ENCODE measurements at regions not wholly inside any gene's neighbourhood (a gene's known extent, or its start where the extent isn't known, plus 50 kb on each side); places are given as distances from the start of the nearest gene placed in this dataset.
"Not testable (repeated sequence)": the region's sequence is repeated elsewhere in the genome, so short reads cannot be mapped to it uniquely, and the experiment has no call there.

GRCh38 chr11:71721840-71722239 is 111.2 kb upstream of the DEFB108B start:
- not testable (repeated sequence) for H3K4me3 ChIP-seq (ENCODE audit: low read length); H3K36me3 ChIP-seq (ENCODE audit: control insufficient read depth, insufficient read depth, low read length); H3K27me3 ChIP-seq (ENCODE audit: control insufficient read depth, insufficient read depth, low read length); DNase-seq; H3K9me3 ChIP-seq (ENCODE audit: control insufficient read depth, low read depth, low read length); H3K4me1 ChIP-seq (ENCODE audit: control insufficient read depth, insufficient read depth, low read length); H3K27ac ChIP-seq (ENCODE audit: low read length)
- WGBS (ENCODE audit: insufficient coverage, low lambda C conversion rate), result no CpG with 5 or more reads among the region's 11 CpGs

- H3K27ac ChIP-seq (ENCODE audit: low read length); H3K36me3 ChIP-seq (ENCODE audit: control insufficient read depth, insufficient read depth, low read length); H3K4me1 ChIP-seq (ENCODE audit: control insufficient read depth, insufficient read depth, low read length); H3K9me3 ChIP-seq (ENCODE audit: control insufficient read depth, low read depth, low read length); H3K4me3 ChIP-seq (ENCODE audit: low read length); H3K27me3 ChIP-seq (ENCODE audit: control insufficient read depth, insufficient read depth, low read length): not testable (repeated sequence)
- peak in 1 of 2 donors; percentile 38 for DNase-seq
- WGBS (ENCODE audit: insufficient coverage, low lambda C conversion rate), result no CpG with 5 or more reads among the region's 5 CpGs
These were observed 109.0 kb upstream of the DEFB108B start for GRCh38 chr11:71723991-71724390.

- not testable (repeated sequence) for H3K4me3 ChIP-seq (ENCODE audit: low read length); H3K36me3 ChIP-seq (ENCODE audit: control insufficient read depth, insufficient read depth, low read length); DNase-seq; H3K4me1 ChIP-seq (ENCODE audit: control insufficient read depth, insufficient read depth, low read length); H3K9me3 ChIP-seq (ENCODE audit: control insufficient read depth, low read depth, low read length); H3K27me3 ChIP-seq (ENCODE audit: control insufficient read depth, insufficient read depth, low read length); H3K27ac ChIP-seq (ENCODE audit: low read length)
- no CpG with 5 or more reads among the region's 8 CpGs for WGBS (ENCODE audit: insufficient coverage, low lambda C conversion rate)
These were observed 102.3 kb upstream of the DEFB108B start for GRCh38 chr11:71730748-71731147.

- no CpG with 5 or more reads among the region's 3 CpGs for WGBS (ENCODE audit: insufficient coverage, low lambda C conversion rate)
- not testable (repeated sequence) for H3K27ac ChIP-seq (ENCODE audit: low read length); H3K4me3 ChIP-seq (ENCODE audit: low read length); H3K27me3 ChIP-seq (ENCODE audit: control insufficient read depth, insufficient read depth, low read length); H3K36me3 ChIP-seq (ENCODE audit: control insufficient read depth, insufficient read depth, low read length); H3K4me1 ChIP-seq (ENCODE audit: control insufficient read depth, insufficient read depth, low read length); H3K9me3 ChIP-seq (ENCODE audit: control insufficient read depth, low read depth, low read length)
- peak in 1 of 2 donors; percentile 13 for DNase-seq
These were observed 98.6 kb upstream of the DEFB108B start for GRCh38 chr11:71734368-71734767.

- not testable (repeated sequence) for H3K27ac ChIP-seq (ENCODE audit: low read length); H3K4me3 ChIP-seq (ENCODE audit: low read length); H3K4me1 ChIP-seq (ENCODE audit: control insufficient read depth, insufficient read depth, low read length); H3K27me3 ChIP-seq (ENCODE audit: control insufficient read depth, insufficient read depth, low read length); H3K36me3 ChIP-seq (ENCODE audit: control insufficient read depth, insufficient read depth, low read length); DNase-seq; H3K9me3 ChIP-seq (ENCODE audit: control insufficient read depth, low read depth, low read length)
- 83% methylated on average over 1 of the region's 4 CpGs for WGBS (ENCODE audit: insufficient coverage, low lambda C conversion rate)
These were observed 94.7 kb upstream of the DEFB108B start for GRCh38 chr11:71738317-71738716.

GRCh38 chr11:71743385-71743784 is 89.6 kb upstream of the DEFB108B start:
- no CpG with 5 or more reads among the region's 11 CpGs for WGBS (ENCODE audit: insufficient coverage, low lambda C conversion rate)
- DNase-seq; H3K27me3 ChIP-seq (ENCODE audit: control insufficient read depth, insufficient read depth, low read length): not testable (repeated sequence)

GRCh38 chr11:71745656-71746055 is 87.3 kb upstream of the DEFB108B start:
- H3K4me3 ChIP-seq (ENCODE audit: low read length); H3K9me3 ChIP-seq (ENCODE audit: control insufficient read depth, low read depth, low read length); H3K36me3 ChIP-seq (ENCODE audit: control insufficient read depth, insufficient read depth, low read length); DNase-seq; H3K27ac ChIP-seq (ENCODE audit: low read length); H3K27me3 ChIP-seq (ENCODE audit: control insufficient read depth, insufficient read depth, low read length): not testable (repeated sequence)
- peaks cover 14% of the 10 kb centered on the region for H3K4me1 ChIP-seq (ENCODE audit: control insufficient read depth, insufficient read depth, low read length)
- WGBS (ENCODE audit: insufficient coverage, low lambda C conversion rate), result no CpG with 5 or more reads among the region's 11 CpGs

More at GRCh38 chr11:71743385-71743784, 89.6 kb upstream of the DEFB108B start:
- not testable (repeated sequence) for H3K27ac ChIP-seq (ENCODE audit: low read length); H3K4me3 ChIP-seq (ENCODE audit: low read length); H3K36me3 ChIP-seq (ENCODE audit: control insufficient read depth, insufficient read depth, low read length); H3K4me1 ChIP-seq (ENCODE audit: control insufficient read depth, insufficient read depth, low read length); H3K9me3 ChIP-seq (ENCODE audit: control insufficient read depth, low read depth, low read length)

- no CpG with 5 or more reads among the region's 5 CpGs for WGBS (ENCODE audit: insufficient coverage, low lambda C conversion rate)
- H3K9me3 ChIP-seq (ENCODE audit: control insufficient read depth, low read depth, low read length); H3K27ac ChIP-seq (ENCODE audit: low read length); H3K4me3 ChIP-seq (ENCODE audit: low read length); H3K36me3 ChIP-seq (ENCODE audit: control insufficient read depth, insufficient read depth, low read length); DNase-seq; H3K27me3 ChIP-seq (ENCODE audit: control insufficient read depth, insufficient read depth, low read length): not testable (repeated sequence)
- peaks cover 14% of the 10 kb centered on the region for H3K4me1 ChIP-seq (ENCODE audit: control insufficient read depth, insufficient read depth, low read length)
These were observed 86.7 kb upstream of the DEFB108B start for GRCh38 chr11:71746263-71746662.

- H3K9me3 ChIP-seq (ENCODE audit: control insufficient read depth, low read depth, low read length); H3K36me3 ChIP-seq (ENCODE audit: control insufficient read depth, insufficient read depth, low read length); H3K4me3 ChIP-seq (ENCODE audit: low read length); H3K27me3 ChIP-seq (ENCODE audit: control insufficient read depth, insufficient read depth, low read length): not testable (repeated sequence)
- Histone ChIP-seq H3K27ac (ENCODE audit: low read length) (peak overlapping the region; percentile 59), H3K4me1 (ENCODE audit: control insufficient read depth, insufficient read depth, low read length) (peaks cover 14% of the 10 kb centered on the region)
- no CpG with 5 or more reads among the region's 14 CpGs for WGBS (ENCODE audit: insufficient coverage, low lambda C conversion rate)
- DNase-seq, result peak in 1 of 2 donors; percentile 43
These were observed 83.9 kb upstream of the DEFB108B start for GRCh38 chr11:71748965-71749620.

GRCh38 chr11:71750908-71751307 is 82.1 kb upstream of the DEFB108B start:
- H3K27ac ChIP-seq (ENCODE audit: low read length); H3K4me3 ChIP-seq (ENCODE audit: low read length); H3K36me3 ChIP-seq (ENCODE audit: control insufficient read depth, insufficient read depth, low read length); H3K27me3 ChIP-seq (ENCODE audit: control insufficient read depth, insufficient read depth, low read length); DNase-seq; H3K9me3 ChIP-seq (ENCODE audit: control insufficient read depth, low read depth, low read length): not testable (repeated sequence)
- peaks cover 14% of the 10 kb centered on the region for H3K4me1 ChIP-seq (ENCODE audit: control insufficient read depth, insufficient read depth, low read length)
- no CpG with 5 or more reads among the region's 11 CpGs for WGBS (ENCODE audit: insufficient coverage, low lambda C conversion rate)

- H3K27ac ChIP-seq (ENCODE audit: low read length); H3K36me3 ChIP-seq (ENCODE audit: control insufficient read depth, insufficient read depth, low read length); H3K4me3 ChIP-seq (ENCODE audit: low read length); H3K4me1 ChIP-seq (ENCODE audit: control insufficient read depth, insufficient read depth, low read length); H3K27me3 ChIP-seq (ENCODE audit: control insufficient read depth, insufficient read depth, low read length); H3K9me3 ChIP-seq (ENCODE audit: control insufficient read depth, low read depth, low read length): not testable (repeated sequence)
- DNase-seq, result peak in 1 of 2 donors; percentile 14
- 85% methylated on average over 2 of the region's 20 CpGs for WGBS (ENCODE audit: insufficient coverage, low lambda C conversion rate)
These were observed 68.1 kb upstream of the DEFB108B start for GRCh38 chr11:71764695-71765491.
